ENCODE measurements at regions not wholly inside any gene's neighbourhood (a gene's known extent, or its start where the extent isn't known, plus 50 kb on each side); places are given as distances from the start of the nearest gene placed in this dataset.

- TF ChIP-seq CTCF (IDR thresholded peaks at IDR 0.05) = no peak
- no peak for TF ChIP-seq POLR2AphosphoS5 (IDR thresholded peaks at IDR 0.05)
Observed at GRCh38 chr1:213370523-213370922, 319.5 kb downstream of the RPS6KC1 start.
